Liver (tissue), 8 donors: ENCODE measurements at regions not wholly inside any gene's neighbourhood (a gene's known extent, or its start where the extent isn't known, plus 50 kb on each side); places are given as distances from the start of the nearest gene placed in this dataset.

Source experiments
- DNase-seq: peaks from one replicate; pipeline ENCODE4 v3.0.0-alpha.2; 2017; ENCODE audit warnings: low spot score
- H3K27ac ChIP-seq, 2 donors: one replicate each; pipeline ENCODE4 v1.7.0; 2013; ENCODE audit warnings: inconsistent platforms in 2 of 2, low read length in 2 of 2, control low read depth in 1 of 2, low read depth in 1 of 2, mild to moderate bottlenecking in 1 of 2
- H3K27me3 ChIP-seq, 4 donors: one replicate each; pipeline versions ENCODE4 v1.6.1 to v1.7.0; 2013; ENCODE audit warnings: low read length in 3 of 4, inconsistent platforms in 1 of 4, mild to moderate bottlenecking in 1 of 4, moderate library complexity in 1 of 4; ENCODE audit not compliant: control insufficient read depth in 4 of 4, insufficient read depth in 4 of 4
- H3K36me3 ChIP-seq, 4 donors: one replicate each; pipeline versions ENCODE4 v1.6.1 to v1.7.0; 2013; ENCODE audit warnings: low read length in 3 of 4, mild to moderate bottlenecking in 3 of 4, low read depth in 1 of 4, moderate library complexity in 1 of 4; ENCODE audit not compliant: control insufficient read depth in 4 of 4, insufficient read depth in 3 of 4
- H3K4me1 ChIP-seq, 4 donors: one replicate each; pipeline versions ENCODE4 v1.6.1 to v1.7.0; 2013; ENCODE audit warnings: low read length in 3 of 4, mild to moderate bottlenecking in 3 of 4, moderate library complexity in 1 of 4; ENCODE audit not compliant: control insufficient read depth in 4 of 4, insufficient read depth in 4 of 4
- H3K4me3 ChIP-seq, 3 donors: one replicate each; pipeline versions ENCODE4 v1.6.1 to v1.7.0; 2013; ENCODE audit warnings: low read length in 3 of 3, control low read depth in 1 of 3, low read depth in 1 of 3, mild to moderate bottlenecking in 1 of 3
- H3K9ac ChIP-seq, 2 donors: one replicate each; pipeline ENCODE4 v1.7.0; 2013; ENCODE audit warnings: low read length in 2 of 2, mild to moderate bottlenecking in 2 of 2, moderate library complexity in 2 of 2, control low read depth in 1 of 2, low read depth in 1 of 2
- H3K9me3 ChIP-seq, 4 donors: one replicate each; pipeline versions ENCODE4 v1.6.1 to v1.7.0; 2013; ENCODE audit warnings: low read length in 3 of 4; ENCODE audit not compliant: control insufficient read depth in 4 of 4
- ATF3 ChIP-seq: IDR thresholded peaks from 2 replicates; pipeline ENCODE4 v1.6.1; 2016; ENCODE audit warnings: antibody characterized with exemption
- EGR1 ChIP-seq, 2 donors: IDR thresholded peaks; 2 replicates each; pipeline ENCODE4 v1.6.1; 2016 to 2018; ENCODE audit warnings: antibody characterized with exemption in 2 of 2, low read depth in 2 of 2
- FOXA1 ChIP-seq: IDR thresholded peaks from 2 replicates; pipeline ENCODE4 v1.6.1; 2016; ENCODE audit warnings: antibody characterized with exemption
- FOXA2 ChIP-seq: IDR thresholded peaks from 2 replicates; pipeline ENCODE4 v1.6.1; 2016; ENCODE audit warnings: antibody characterized with exemption
- GABPA ChIP-seq, 2 donors: IDR thresholded peaks in 1 of 2; conservative IDR thresholded peaks in 1 of 2; 2 replicates each; pipeline ENCODE4 v1.6.1; 2016; ENCODE audit warnings: antibody characterized with exemption in 2 of 2, mild to moderate bottlenecking in 1 of 2, moderate library complexity in 1 of 2
- HNF4A ChIP-seq, 2 donors: conservative IDR thresholded peaks; 2 replicates each; pipeline ENCODE4 v1.6.1; 2016; ENCODE audit warnings: antibody characterized with exemption in 2 of 2, mild to moderate bottlenecking in 2 of 2
- HNF4G ChIP-seq: IDR thresholded peaks from 2 replicates; pipeline ENCODE4 v1.6.1; 2016; ENCODE audit warnings: antibody characterized with exemption
- JUND ChIP-seq, 2 donors: IDR thresholded peaks; 2 replicates each; pipeline ENCODE4 v1.6.1; 2016; ENCODE audit warnings: antibody characterized with exemption in 2 of 2
- MAX ChIP-seq: IDR thresholded peaks from 2 replicates; pipeline ENCODE4 v1.6.1; 2016; ENCODE audit warnings: antibody characterized with exemption
- NR2F2 ChIP-seq: IDR thresholded peaks from 2 replicates; pipeline ENCODE4 v1.6.1; 2016; ENCODE audit warnings: antibody characterized with exemption
- RAD21 ChIP-seq, 2 donors: IDR thresholded peaks; 2 replicates each; pipeline ENCODE4 v1.6.1; 2016; ENCODE audit warnings: antibody characterized with exemption in 2 of 2, mild to moderate bottlenecking in 2 of 2
- REST ChIP-seq: IDR thresholded peaks from 2 replicates; pipeline ENCODE4 v1.6.1; 2016; ENCODE audit warnings: antibody characterized with exemption, mild to moderate bottlenecking
- RXRA ChIP-seq, 2 donors: IDR thresholded peaks; 2 replicates each; pipeline ENCODE4 v1.6.1; 2017 to 2018; ENCODE audit warnings: antibody characterized with exemption in 2 of 2, mild to moderate bottlenecking in 1 of 2
- SP1 ChIP-seq: IDR thresholded peaks from 2 replicates; pipeline ENCODE4 v1.6.1; 2018; ENCODE audit warnings: antibody characterized with exemption, mild to moderate bottlenecking
- TAF1 ChIP-seq: conservative IDR thresholded peaks from 2 replicates; pipeline ENCODE4 v1.6.1; 2016; ENCODE audit warnings: antibody characterized with exemption, mild to moderate bottlenecking
- YY1 ChIP-seq: IDR thresholded peaks from 2 replicates; pipeline ENCODE4 v1.6.1; 2016; ENCODE audit warnings: antibody characterized with exemption, mild to moderate bottlenecking
- WGBS: extraction: QIAGEN DNeasy Blood & Tissue Kit; methylation state at CpG from one replicate; pipeline ENCODE4 v1.1.7; 2013; 5-methylcytosine and 5-hydroxymethylcytosine counted together
- TF ChIP-seq, protein P1 (sequence below): fragments of 150-350 bp; IDR thresholded peaks from 2 replicates; pipeline ENCODE4 v1.5.1; 2017; ENCODE audit warnings: improper control_type of control experiment, low read depth, low read length; ENCODE audit not compliant: missing input control
- TF ChIP-seq, protein P2 (sequence below): IDR thresholded peaks from 2 replicates; pipeline ENCODE4 v1.6.1; 2016; ENCODE audit warnings: antibody characterized with exemption
- donor health status: healthy.
- donor health status: healthy.
- donor health status: healthy.
- donor health status: healthy.
- donor health status: healthy.

DNA sequence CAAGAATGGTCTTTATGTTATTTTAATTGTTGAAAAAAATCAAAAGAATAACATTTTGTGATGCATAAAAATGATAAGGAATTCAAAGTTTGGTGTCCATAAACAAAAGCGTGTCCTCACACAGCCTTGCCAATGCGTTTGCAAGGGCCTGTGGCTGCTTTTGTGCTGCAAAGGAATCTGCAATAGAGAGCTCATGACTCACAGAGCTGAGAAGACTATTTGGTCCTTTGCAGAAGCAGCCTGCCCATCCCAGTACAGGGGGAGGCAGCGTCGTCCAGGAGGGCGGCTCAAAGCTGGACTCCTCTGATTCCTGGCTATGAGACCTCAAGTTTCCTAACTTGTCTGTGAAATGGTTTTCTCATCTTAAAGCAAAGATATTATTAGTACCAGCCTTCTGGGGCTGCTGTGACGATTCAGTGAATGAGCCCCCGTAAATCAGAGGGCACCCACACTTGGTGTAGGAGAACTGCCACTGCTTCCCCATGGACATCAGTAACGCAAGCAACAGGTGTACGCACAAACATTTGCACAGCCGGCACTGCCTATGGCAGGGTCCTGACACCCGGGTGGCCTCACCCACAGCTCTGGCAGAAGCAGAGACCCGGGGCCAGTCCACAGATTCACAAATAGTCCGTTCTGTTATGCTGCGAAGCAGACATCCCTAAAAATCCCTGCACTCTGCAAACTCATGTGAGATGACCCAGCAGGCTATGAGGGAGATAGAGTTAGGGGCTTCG is 70.6 kb upstream of the ASAP2 start:
- Histone ChIP-seq H3K9me3 (no peaks in the 10 kb centered on the region), H3K4me3 (no peak overlapping the region), H3K27me3 (no peaks in the 10 kb centered on the region), H3K4me1 (no peaks in the 10 kb centered on the region), H3K9ac (no peak overlapping the region), H3K36me3 (no peaks in the 10 kb centered on the region), H3K27ac (no peak overlapping the region)
- TF ChIP-seq NR2F2 (no peak), TAF1 (no peak), YY1 (no peak), RXRA (IDR thresholded peaks at IDR 0.05) (no peak), ATF3 (no peak), HNF4A (conservative IDR thresholded peaks at IDR 0.05) (no peak), REST (no peak), RAD21 (IDR thresholded peaks at IDR 0.05) (no peak), SP1 (no peak), MAX (no peak), JUND (IDR thresholded peaks at IDR 0.05) (no peak), GABPA (IDR thresholded peaks at IDR 0.05 in 1 of 2, conservative IDR thresholded peaks at IDR 0.05 in 1 of 2) (no peak), HNF4G (no peak), EGR1 (IDR thresholded peaks at IDR 0.05; ENCODE audit: low read depth in 2 of 2) (no peak), FOXA1 (no peak), FOXA2 (no peak)
- TF ChIP-seq, protein P1, sequence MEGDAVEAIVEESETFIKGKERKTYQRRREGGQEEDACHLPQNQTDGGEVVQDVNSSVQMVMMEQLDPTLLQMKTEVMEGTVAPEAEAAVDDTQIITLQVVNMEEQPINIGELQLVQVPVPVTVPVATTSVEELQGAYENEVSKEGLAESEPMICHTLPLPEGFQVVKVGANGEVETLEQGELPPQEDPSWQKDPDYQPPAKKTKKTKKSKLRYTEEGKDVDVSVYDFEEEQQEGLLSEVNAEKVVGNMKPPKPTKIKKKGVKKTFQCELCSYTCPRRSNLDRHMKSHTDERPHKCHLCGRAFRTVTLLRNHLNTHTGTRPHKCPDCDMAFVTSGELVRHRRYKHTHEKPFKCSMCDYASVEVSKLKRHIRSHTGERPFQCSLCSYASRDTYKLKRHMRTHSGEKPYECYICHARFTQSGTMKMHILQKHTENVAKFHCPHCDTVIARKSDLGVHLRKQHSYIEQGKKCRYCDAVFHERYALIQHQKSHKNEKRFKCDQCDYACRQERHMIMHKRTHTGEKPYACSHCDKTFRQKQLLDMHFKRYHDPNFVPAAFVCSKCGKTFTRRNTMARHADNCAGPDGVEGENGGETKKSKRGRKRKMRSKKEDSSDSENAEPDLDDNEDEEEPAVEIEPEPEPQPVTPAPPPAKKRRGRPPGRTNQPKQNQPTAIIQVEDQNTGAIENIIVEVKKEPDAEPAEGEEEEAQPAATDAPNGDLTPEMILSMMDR: no peak
- TF ChIP-seq, protein P2, sequence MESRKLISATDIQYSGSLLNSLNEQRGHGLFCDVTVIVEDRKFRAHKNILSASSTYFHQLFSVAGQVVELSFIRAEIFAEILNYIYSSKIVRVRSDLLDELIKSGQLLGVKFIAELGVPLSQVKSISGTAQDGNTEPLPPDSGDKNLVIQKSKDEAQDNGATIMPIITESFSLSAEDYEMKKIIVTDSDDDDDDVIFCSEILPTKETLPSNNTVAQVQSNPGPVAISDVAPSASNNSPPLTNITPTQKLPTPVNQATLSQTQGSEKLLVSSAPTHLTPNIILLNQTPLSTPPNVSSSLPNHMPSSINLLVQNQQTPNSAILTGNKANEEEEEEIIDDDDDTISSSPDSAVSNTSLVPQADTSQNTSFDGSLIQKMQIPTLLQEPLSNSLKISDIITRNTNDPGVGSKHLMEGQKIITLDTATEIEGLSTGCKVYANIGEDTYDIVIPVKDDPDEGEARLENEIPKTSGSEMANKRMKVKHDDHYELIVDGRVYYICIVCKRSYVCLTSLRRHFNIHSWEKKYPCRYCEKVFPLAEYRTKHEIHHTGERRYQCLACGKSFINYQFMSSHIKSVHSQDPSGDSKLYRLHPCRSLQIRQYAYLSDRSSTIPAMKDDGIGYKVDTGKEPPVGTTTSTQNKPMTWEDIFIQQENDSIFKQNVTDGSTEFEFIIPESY: no peak
- 88% methylated on average over 15 of the region's 15 CpGs for WGBS
- DNase-seq: no peak
